ENCODE measurements at regions not wholly inside any gene's neighbourhood (a gene's known extent, or its start where the extent isn't known, plus 50 kb on each side); places are given as distances from the start of the nearest gene placed in this dataset.
"Not testable (repeated sequence)": the region's sequence is repeated elsewhere in the genome, so short reads cannot be mapped to it uniquely, and the experiment has no call there.

DNA sequence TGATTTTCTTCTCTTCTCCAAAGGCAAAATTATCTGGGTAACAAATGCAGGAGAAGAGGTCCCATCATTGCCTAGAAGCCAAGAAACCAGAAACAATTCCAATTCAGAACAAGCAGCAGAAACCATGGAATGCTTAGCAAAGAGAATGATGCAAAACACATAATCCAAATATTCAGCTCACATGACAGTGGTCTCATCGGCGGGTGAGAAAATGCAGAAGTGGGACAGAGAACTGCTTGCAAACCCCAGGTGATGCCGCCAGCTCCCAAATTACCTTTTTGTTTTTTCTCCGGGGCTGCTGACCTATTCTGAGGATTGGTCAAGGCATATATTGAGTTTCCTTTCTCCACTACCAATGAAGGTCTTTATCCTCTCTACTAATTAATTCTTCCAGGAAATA is 99.7 kb downstream of the ZNF22 start:
- WGBS, 2 donors: 70 to 76% methylated on average over 4 of the region's 4 CpGs

DNA sequence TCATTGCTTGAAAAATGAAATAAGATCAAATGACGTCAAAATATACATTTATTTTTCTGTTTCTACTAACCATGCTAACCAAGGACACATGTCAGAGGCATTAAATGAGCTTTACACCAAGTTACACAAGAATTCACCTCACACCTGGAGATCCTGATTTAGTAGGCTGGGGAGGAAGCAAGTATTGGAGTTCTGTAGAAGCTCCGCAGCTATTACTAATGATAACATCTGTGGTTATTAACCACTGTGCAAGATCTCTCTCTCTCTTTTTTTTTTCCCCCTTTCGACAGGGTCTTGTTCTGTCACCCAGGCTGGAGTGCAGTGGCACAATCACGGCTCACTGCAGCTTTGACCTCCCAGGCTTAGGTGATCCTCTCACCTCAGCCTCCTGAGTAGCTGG is 104.0 kb downstream of the ZNF22 start:
- no peak for DNase-seq (ENCODE audit: low spot score in 2 of 2)
- TF ChIP-seq POLR2A (IDR thresholded peaks at IDR 0.05): no peak
- TF ChIP-seq, protein P1, sequence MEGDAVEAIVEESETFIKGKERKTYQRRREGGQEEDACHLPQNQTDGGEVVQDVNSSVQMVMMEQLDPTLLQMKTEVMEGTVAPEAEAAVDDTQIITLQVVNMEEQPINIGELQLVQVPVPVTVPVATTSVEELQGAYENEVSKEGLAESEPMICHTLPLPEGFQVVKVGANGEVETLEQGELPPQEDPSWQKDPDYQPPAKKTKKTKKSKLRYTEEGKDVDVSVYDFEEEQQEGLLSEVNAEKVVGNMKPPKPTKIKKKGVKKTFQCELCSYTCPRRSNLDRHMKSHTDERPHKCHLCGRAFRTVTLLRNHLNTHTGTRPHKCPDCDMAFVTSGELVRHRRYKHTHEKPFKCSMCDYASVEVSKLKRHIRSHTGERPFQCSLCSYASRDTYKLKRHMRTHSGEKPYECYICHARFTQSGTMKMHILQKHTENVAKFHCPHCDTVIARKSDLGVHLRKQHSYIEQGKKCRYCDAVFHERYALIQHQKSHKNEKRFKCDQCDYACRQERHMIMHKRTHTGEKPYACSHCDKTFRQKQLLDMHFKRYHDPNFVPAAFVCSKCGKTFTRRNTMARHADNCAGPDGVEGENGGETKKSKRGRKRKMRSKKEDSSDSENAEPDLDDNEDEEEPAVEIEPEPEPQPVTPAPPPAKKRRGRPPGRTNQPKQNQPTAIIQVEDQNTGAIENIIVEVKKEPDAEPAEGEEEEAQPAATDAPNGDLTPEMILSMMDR (IDR thresholded peaks at IDR 0.05): no peak
- 58 to 61% methylated on average over 4 of the region's 4 CpGs for WGBS, 2 donors
- H3K4me3 ChIP-seq (ENCODE audit: low read depth, poor library complexity, severe bottlenecking): no peak overlapping the region
- intact Hi-C loops (cut with DNase I; ENCODE audit: low total_unique reads): no loop called here

More for the DNA sequence above, 99.7 kb downstream of the ZNF22 start:
- TF ChIP-seq, protein P1 (IDR thresholded peaks at IDR 0.05): no peak
- no peak for TF ChIP-seq POLR2A (IDR thresholded peaks at IDR 0.05)
- no peak for DNase-seq (ENCODE audit: low spot score in 2 of 2)
- no peak overlapping the region for H3K4me3 ChIP-seq (ENCODE audit: low read depth, poor library complexity, severe bottlenecking)
- intact Hi-C loops (cut with DNase I; ENCODE audit: low total_unique reads): no loop called here

DNA sequence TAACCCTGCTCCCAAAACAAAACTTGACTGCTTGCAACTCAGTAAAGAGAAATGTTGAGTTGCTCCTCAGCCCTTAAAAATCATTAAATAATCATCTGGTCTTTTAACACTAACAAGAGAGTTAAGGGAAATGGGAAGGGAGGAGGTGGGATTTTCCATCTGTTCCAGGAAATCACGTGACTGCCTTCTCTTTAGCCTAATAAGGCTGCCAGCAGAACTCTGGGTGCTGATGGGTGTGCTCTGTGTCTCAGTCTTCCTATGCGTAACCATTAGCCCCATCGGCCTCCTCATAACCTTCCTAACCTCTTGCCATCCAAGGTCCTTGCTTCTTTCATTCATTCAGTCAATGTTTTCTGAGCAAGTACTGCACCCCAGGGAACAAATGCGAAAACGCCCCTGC is 104.6 kb downstream of the ZNF22 start:
- H3K4me3 ChIP-seq (ENCODE audit: low read depth, poor library complexity, severe bottlenecking); intact Hi-C loops (cut with DNase I; ENCODE audit: low total_unique reads); DNase-seq (ENCODE audit: low spot score in 2 of 2): not testable (repeated sequence)
- 48 to 54% methylated on average over 5 of the region's 5 CpGs for WGBS, 2 donors

DNA sequence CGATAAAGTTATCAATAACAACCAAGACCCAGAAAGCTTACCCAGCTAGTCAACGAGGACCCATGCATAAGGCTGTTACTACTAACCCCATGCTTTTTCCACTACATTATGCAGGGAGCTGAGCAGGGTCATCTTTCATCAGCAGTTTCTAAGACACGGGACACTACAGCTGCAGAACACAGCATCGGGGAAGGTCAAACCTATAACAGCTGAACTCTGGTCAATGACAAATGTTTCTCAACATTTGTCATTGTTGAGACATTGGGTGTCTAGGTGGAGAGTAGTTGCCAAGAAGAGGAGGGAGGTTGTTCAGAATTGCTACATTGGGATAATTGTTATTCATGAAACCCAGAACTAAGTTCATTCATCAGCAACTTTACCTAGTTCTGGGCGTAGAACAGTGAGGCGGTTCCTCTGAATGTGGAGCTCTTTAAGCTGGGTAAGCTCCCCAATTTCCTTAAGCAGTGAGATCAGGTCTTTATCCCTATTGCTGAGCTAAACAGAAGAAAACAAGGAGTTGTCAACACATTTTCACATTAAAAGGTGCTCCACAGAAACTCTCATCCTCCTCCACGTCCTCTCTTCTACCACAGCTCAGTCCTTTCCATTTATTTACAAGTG is 105.6 kb downstream of the ZNF22 start:
- WGBS, 2 donors: 59 to 71% methylated on average over 7 of the region's 7 CpGs
- TF ChIP-seq, protein P1 (IDR thresholded peaks at IDR 0.05): no peak
- no peak for TF ChIP-seq POLR2A (IDR thresholded peaks at IDR 0.05)
- no peak for DNase-seq (ENCODE audit: low spot score in 2 of 2)

DNA sequence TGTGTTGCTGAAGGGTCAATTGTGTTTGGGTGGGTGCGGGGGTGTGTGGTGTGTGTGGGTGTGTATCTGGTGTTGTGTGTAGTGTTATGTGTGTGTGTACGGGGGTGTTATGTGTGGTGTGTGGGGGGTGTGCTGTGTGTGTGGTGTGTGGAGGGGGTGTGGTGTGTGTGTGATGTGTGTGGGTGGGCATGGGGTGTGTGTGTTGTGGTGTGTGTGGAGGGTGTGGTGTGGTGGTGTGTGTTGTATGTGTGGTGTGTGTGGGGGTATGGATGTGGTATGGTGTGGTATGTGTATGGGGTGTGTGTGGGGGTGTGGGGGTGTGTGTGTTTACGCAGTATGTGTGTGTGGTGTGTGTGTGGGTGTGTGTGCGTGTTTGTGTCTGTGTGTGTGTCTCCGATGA is 110.8 kb downstream of the ZNF22 start:
- TF ChIP-seq, protein P1 (IDR thresholded peaks at IDR 0.05): no peak
- no peak for TF ChIP-seq POLR2A (IDR thresholded peaks at IDR 0.05)
- no peak for DNase-seq (ENCODE audit: low spot score in 2 of 2)
- intact Hi-C loops (cut with DNase I; ENCODE audit: low total_unique reads): no loop called here
- 95 to 97% methylated on average over 5 of the region's 5 CpGs for WGBS, 2 donors
- H3K4me3 ChIP-seq (ENCODE audit: low read depth, poor library complexity, severe bottlenecking): no peak overlapping the region

More for the DNA sequence above, 105.6 kb downstream of the ZNF22 start:
- H3K4me3 ChIP-seq (ENCODE audit: low read depth, poor library complexity, severe bottlenecking): no peak overlapping the region
- intact Hi-C loops (cut with DNase I; ENCODE audit: low total_unique reads): no loop called here

DNA sequence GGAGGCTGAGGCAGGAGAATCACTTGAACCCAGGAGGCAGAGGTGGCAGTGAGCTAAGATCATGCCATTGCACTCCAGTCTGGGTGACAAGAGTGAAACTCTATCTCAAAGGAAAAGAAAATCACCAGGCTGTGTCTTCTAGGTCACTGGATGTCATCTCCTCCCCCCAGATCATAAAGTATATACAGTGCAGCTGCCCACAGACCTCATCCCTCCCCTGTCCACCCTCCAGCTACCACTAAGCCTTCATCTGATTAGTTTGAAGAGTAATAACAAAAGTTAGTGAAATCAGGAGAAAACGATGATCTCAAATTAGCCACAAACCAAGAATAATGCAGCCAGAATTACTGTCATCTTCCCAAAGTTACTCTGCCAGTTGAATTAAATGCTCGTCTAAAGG is 117.2 kb downstream of the ZNF22 start:
- DNase-seq (ENCODE audit: low spot score in 2 of 2); H3K4me3 ChIP-seq (ENCODE audit: low read depth, poor library complexity, severe bottlenecking); intact Hi-C loops (cut with DNase I; ENCODE audit: low total_unique reads): not testable (repeated sequence)
- WGBS, 2 donors: 63 to 80% methylated on average over 2 of the region's 2 CpGs

DNA sequence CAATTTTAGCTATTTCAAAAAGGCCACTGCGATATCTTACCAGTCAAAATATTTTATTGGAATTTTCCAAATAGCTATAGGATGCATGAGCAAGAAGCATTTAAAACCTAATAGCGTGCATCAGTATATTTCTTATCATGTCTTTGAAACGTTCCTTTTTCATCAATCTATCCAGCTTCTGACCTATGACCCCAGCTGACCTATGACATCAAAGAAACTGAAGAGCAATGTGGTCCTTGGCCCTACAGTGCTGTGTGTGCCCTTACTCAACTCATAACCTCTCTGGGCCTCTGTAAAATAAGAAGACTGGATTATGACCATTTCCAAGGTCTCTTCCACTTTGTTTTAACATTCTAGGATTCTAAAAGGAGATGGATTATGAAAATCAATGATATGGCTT is 118.2 kb downstream of the ZNF22 start:
- WGBS, 2 donors: 71 to 72% methylated on average over 3 of the region's 3 CpGs
- intact Hi-C loops (cut with DNase I; ENCODE audit: low total_unique reads): no loop called here
- TF ChIP-seq, protein P1 (IDR thresholded peaks at IDR 0.05): no peak
- no peak for TF ChIP-seq POLR2A (IDR thresholded peaks at IDR 0.05)
- no peak overlapping the region for H3K4me3 ChIP-seq (ENCODE audit: low read depth, poor library complexity, severe bottlenecking)
- DNase-seq (ENCODE audit: low spot score in 2 of 2): no peak

DNA sequence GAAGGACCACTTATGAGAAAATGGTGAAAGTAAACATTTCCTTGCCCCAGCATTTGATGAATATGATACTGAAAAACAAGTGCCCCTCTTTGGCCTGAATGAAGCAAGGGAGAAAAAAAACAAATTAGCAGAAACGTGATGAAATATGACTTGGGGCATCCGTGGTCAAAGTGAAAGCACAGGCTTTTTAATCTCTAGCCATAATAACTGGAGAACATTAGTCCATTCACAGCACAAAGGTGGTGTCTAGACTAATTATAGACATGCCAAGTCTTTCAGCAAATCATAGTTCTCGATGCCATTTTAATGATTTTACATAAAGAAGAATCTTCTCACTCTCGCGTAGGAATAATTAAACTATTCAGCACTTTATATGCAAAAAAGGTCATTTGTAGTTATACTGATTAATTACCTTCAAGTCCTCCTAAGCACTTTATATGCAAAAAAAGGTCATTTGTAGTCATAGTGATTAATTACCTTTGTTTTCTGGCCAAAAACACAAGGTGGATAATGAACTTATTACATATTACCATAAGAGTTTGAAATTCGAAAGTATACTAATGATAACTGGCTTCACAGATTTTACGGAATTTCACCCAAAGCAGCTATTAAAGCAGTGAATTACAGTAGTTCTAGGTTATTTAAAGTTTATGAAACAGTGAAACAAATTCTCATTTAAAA is 121.6 kb downstream of the ZNF22 start:
- intact Hi-C loops (cut with DNase I; ENCODE audit: low total_unique reads); DNase-seq (ENCODE audit: low spot score in 2 of 2); H3K4me3 ChIP-seq (ENCODE audit: low read depth, poor library complexity, severe bottlenecking): not testable (repeated sequence)
- 78 to 81% methylated on average over 7 of the region's 7 CpGs for WGBS, 2 donors

Data from lower leg skin (tissue), 4 donors.